ENCODE measurements at regions not wholly inside any gene's neighbourhood (a gene's known extent, or its start where the extent isn't known, plus 50 kb on each side); places are given as distances from the start of the nearest gene placed in this dataset.

DNA sequence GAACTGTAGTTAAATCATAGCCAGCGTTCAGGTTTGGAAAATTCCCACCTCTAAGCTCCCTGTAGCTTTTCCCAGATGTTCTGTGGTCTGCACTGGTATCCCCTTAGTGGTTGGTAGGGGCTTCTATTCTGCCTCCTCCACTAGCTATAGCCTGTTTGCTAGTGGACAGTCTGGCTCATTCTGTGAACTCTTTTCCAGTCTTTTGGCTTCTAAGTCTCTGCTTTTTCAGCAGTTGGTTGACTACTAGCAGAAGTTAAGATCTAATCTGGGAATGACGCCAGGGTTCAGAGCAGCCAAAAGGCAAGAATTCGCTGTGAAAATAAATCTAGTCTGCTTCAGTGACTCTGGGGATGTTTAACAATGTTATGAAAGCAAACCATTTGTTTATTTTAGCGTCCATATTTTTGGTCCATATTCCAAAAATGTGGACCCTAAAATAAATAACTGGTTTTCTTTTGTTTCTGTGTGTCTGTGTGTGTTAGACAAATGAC is 73.7 kb upstream of the WDR72 start:
- no peak for TF ChIP-seq EZH2 (IDR thresholded peaks at IDR 0.05)
- no peak for TF ChIP-seq POLR2AphosphoS5 (IDR thresholded peaks at IDR 0.05; ENCODE audit: borderline replicate concordance, low read depth, low read length)
- no peak for TF ChIP-seq FOXP2 (optimal IDR thresholded peaks at IDR 0.05; ENCODE audit: control extremely low read depth, extremely low read length, insufficient read depth)
